CD4-positive, alpha-beta T cell treated with Interleukin-17A for 1 hour (primary cell): ENCODE measurements at regions not wholly inside any gene's neighbourhood (a gene's known extent, or its start where the extent isn't known, plus 50 kb on each side); places are given as distances from the start of the nearest gene placed in this dataset.

Experiments used
- DNase-seq: peaks from one replicate; pipeline ENCODE4 v3.0.0-alpha.2; 2020

GRCh38 chr5:171581781-171582180, 162.3 kb downstream of the FGF18 start:
- no peak for DNase-seq

- DNase-seq, result no peak
Measured at GRCh38 chr5:171582849-171583248, 163.4 kb downstream of the FGF18 start.

- DNase-seq, result no peak
Measured at GRCh38 chr5:171585981-171586380, 166.5 kb downstream of the FGF18 start.

DNA sequence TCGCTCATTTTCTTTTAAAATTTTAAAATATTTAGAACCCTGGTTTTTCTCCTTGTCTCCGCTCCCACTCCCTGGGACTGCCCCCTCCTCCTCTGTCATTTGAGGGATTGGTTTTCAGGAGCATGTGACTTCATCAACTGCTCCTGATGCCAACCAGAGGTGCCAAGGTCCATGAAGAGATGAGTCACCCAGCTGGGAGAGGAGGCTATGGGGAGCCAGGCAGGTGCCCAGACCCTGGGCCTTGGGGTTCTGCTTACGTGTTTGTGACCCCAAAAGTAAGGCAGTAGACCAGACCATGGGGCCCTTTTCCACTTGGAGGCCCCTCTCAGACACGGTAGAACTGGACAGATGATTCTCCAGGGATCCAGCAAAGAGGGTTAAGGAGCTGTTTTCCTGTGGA, 167.0 kb downstream of the FGF18 start:
- no peak for DNase-seq

DNA sequence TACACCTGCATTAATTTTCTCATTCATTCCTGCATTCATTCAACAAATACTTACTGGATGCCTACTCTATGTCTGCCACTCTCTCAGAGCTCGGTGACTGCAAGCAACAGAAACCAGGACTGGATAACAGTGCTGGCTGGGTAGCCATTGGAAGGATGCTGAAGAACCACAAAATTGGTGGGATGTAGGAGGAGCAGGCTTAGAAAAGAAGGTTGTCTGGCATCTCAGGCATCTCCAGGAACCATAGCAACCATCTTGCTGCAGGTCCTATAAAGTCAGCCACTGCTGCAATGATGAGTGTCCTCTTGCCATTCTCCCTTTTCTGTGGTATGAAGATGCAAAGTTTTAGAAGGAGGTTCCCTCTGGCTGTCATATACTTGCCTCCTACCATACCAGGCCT, 168.6 kb downstream of the FGF18 start:
- DNase-seq, result no peak

DNA sequence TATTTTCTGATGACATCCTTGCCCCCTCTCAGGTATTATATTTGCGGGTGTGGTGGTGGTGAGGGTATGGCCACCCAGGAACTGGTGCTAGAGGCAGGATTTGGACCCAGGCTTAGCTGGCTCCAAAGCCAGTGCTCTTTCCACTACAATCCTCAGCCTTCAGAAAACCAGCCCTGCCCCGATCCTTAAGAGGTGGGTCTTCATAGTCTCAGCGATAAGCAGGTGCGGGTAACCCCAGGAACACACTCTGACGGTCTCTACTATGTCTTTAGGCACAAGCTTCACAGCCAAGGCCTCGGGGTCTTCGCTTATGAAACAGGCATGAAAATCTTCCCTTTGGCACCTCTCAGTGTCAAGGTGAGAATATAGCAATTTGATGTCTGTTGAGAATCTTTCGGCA, 169.3 kb downstream of the FGF18 start:
- no peak for DNase-seq

DNA sequence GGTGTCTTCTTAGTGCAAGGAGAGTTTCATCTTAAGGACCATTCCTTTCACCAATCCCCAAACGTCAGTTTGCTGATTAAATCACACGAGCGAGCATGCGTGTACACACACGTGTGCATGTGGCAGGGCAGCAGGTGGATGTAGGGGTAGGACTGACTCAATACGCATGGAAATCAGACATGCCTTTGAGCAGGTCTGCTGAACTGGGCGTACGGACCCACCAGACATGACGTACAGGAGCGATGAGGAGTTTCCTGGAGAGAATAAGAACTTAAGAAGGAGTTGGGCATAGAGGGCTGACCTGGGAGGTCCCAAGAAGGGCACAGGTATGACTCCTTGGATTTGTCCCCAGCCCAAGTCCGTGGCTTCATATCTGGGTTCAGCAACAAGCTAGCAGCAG, 170.0 kb downstream of the FGF18 start:
- no peak for DNase-seq

GRCh38 chr5:171592076-171592475, 172.6 kb downstream of the FGF18 start:
- DNase-seq, result no peak

DNA sequence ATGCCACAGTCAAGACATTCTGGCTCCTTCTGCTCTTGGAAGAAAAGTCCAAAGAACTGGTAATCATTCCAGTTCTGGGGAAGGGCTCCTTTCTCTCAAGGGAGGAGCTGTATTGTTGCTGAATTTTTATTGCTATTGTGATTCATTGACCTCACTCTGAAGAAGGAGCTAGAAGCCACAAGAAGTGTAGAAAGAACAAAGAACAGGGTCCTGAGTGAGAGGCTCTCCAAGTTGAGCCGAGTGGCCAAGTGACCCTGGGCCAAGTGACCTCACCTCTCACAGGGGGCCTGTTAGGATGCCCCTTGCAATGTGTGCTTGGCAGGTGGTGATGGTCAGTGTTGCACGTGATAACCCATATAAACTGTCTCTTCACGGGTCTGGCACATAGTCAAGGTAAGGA, 173.3 kb downstream of the FGF18 start:
- no peak for DNase-seq

DNA sequence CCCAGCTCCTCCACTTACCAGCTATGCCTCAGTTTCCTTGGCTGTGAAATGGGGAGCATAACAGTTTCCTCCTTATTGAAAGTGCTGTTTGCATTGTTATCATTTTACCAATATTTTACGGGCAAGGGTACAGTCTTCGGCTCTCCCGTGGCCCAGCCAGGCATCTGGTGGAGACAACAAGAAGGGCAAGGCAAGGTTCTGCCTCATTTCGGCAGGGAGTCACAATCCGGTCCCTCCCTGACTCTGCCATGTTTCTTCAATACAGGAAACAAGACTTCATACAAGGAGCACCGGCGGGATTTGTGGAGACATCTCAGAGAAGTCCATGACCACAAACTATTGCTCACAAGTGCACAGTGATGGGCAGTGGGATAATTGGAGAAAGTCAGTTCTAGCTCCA, 174.0 kb downstream of the FGF18 start:
- no peak for DNase-seq

GRCh38 chr5:171593976-171594375, 174.5 kb downstream of the FGF18 start:
- DNase-seq, result no peak

- no peak for DNase-seq
Measured at GRCh38 chr5:171595401-171595800, 176.0 kb downstream of the FGF18 start.

DNA sequence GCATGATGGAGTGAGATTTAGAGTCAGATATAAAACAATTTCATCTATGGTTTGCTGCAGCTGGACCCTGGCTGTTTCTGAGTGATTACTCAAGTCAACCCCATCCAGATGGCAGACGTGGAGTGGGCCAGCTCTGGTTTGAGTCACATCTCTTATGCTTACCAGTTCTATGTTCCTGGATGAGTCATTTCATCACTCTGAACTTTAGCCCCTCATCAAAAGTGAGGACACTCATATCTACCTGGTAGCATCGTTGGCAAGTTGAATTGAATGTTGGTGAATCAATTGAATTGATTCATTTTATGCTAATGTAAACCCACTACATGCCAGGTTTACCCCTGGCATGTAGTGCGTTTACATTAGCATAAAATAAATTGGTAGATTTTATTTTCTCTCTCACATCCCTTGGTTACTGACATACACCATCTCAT, 176.4 kb downstream of the FGF18 start:
- DNase-seq, result no peak

DNA sequence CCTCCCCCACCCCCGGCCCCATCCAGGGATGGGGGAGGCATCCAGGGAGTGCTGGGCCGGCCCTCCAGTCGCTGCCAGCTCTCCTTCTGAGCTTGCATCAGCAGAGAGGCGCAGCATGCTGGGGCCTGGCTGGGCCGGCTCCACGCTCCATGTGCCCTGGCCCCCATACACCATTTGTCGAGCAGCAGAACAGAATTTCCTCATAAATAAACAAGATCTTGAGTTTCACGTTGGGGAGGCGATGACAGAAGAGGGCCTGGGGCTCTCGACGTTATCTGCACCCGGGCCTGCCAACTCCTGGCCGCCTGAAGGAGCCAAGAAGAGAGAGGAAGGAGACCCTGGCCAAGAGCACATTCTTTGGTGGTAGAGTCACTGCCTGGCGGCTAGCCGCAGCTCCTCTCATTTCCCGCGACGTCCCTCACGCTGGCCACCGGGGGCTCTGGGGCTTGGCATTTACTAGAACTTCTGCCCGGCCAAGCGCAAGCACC, 177.0 kb downstream of the FGF18 start:
- no peak for DNase-seq

GRCh38 chr5:171597946-171598640, 178.6 kb downstream of the FGF18 start:
- DNase-seq, result no peak

DNA sequence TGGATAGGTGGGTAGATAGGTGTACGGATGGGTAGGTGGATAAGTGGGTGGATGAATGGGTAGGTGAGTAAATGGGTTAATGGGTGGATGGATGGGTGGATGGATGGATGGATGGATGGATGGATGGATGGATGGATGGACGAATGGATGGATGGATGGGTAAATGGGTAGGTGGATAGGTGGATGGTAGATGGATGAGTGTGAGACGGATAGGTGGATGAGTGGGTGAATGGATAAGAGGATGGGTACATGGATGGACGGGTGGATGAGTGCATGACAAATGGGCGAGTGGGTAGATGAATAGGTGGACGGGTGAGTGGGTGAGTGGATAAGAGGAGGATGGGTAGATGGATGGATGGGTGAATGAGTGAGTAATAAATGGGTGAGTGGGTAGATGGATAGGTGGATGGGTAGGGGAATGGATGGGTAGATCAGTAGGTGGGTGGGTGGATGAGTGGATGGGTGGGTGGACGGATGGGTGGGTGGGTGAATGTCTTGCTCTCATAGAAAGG, 179.2 kb downstream of the FGF18 start:
- no peak for DNase-seq

DNA sequence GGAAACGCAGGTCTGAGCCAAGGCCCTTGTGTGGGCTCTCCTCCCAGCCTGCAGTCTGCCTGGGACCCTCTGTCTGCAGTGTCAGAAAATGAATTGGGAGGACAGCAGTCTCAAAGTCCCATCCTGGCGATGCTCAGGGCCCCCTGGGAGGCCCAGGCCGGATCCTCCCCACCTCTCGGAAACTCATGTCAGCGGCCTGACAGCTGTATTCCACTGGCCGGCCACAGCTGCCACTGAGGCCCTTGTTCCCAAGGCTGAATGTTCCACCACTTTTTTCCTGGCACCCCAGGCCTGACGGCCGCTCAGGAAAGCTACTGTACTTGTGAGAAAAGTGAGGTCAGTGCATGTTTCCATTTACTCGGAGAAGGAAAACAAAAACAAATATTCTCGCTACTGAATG, 180.0 kb downstream of the FGF18 start:
- DNase-seq, result no peak

DNA sequence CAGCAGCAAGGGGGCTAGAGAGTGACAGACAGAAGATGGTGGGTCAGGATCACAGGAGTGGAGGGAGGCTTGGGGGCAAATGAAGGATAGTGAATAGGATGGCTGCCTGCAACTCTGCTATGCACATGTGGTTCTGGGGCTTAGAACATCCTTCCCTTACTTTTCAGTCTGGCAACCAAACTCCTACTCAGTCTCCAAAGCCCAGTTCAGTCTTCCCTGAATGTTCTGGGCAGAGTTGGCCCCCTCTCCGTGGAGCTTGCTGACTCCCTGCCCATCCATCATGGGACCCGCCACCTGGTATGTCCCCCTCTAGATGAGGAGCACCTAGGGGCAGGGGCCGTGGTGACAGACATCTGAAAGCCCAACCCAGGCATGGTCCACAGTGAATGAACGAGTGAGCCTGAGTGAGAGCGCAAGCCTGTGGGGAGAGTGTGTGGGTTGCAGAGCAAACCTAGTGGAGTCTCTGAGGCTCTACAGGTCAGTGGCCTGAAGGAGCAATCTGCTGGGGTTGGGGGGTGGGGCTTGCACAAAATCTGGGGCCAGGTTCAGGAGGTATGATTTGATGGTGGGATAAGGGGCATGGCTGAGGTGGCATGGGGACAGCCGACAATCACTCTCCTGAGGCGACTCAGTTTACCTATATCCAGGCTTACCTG, 180.6 kb downstream of the FGF18 start:
- no peak for DNase-seq

DNA sequence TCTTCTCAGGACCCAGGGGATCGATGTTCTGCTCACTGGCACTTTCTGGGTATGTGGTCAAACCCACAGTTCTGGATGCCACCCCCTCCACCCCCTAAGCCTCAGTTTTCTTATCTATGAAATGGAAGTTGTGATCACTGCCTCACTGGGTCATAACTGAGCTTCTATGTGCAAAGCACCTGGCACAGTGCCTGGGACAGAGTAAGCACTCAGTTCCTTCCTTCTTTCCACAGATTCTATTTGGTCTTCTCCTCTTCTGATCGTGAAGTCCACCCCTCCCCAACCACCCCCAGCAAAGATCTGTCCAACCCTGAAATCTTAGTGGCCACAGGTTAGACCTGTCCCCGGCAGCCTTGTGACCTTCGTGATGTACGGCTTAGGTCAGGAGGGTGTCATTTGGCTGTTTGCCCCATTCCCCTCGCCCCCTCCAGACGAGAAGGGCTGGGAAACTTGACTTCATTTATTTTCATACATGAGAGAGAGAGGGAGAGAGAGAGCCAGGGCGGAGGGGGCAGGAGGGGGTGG, 181.4 kb downstream of the FGF18 start:
- no peak for DNase-seq

DNA sequence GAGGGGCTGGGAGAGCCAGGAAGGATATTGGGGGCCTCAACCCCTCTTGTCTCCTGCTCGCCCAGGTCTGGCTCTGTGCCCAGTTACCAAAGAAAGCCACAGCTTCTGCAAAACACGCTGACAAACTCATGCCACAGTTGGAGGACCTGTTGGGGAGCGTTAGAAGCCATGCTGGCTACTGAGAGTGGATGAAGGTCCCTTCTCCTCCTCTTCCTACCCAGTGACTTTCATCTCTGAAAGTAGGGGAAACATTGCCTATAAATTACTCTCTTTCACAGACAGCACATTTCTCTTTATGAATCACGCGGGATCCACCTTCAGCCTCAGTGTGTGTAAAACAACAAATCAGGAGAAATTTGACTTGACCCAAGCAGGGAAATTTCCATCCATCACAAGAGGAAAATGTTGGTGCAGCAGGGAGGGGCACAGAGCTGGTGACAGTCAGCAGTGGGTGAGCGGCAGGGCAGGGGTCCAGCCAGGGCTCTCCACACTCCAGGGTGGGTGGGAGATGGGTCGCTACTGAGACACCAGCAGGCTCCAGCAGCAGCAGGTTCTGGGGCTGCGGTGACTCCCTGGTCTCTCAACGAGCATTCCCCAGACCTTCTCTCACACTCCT, 181.9 kb downstream of the FGF18 start:
- DNase-seq, result peak; percentile 5

GRCh38 chr5:171603591-171603990, 182.0 kb upstream of the SMIM23 start:
- no peak for DNase-seq

- DNase-seq, result no peak
Measured at GRCh38 chr5:171604195-171604594, 181.4 kb upstream of the SMIM23 start.

DNA sequence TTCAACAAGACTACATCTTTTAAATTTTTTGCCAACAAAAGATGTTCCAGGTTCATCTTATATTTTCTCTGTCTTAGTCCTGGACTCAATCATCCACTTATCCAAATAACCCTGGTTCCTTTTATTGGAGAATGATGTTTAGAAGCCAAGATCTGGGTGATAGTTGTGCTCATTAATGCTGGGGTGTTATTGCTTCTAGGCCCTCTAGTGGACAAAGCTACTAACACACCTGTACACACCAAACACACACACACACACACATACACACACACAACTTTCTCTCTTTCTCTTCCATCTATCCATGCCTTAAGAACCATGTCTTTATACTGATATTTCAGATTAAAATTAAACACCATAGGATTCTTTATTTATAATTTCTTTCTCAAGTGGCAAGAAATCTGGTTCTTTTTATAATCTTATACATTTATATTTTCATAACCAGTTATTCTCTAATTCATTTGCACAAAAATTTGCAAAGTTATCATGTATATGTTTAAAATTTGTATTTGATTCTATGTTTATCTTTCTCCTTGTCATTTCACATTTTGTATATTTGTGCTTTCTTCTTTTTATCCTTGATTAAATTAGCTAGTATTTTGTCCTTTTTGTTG, 179.1 kb upstream of the SMIM23 start:
- peak; percentile 21 for DNase-seq
